ENCODE measurements at regions not wholly inside any gene's neighbourhood (a gene's known extent, or its start where the extent isn't known, plus 50 kb on each side); places are given as distances from the start of the nearest gene placed in this dataset.

GRCh38 chr2:3005859-3006501, 371.6 kb downstream of the EIPR1 start:
- Mint-ChIP-seq H3K9me3 (no peaks in the 10 kb centered on the region), H3K4me3 (no peak overlapping the region), H3K36me3 (ENCODE audit: low read depth) (no peaks in the 10 kb centered on the region), H3K4me1 (ENCODE audit: low read depth) (no peaks in the 10 kb centered on the region), H3K27ac (no peak overlapping the region), H3K27me3 (peaks cover 67% of the 10 kb centered on the region)
- DNase-seq (no peak), ATAC-seq (ENCODE audit: poor library complexity) (no peak)
- no peak overlapping the region for H3K27ac ChIP-seq (ENCODE audit: low read depth in 1 of 2, low read length in 2 of 2)
- H3K36me3 ChIP-seq (ENCODE audit: insufficient read depth, low read length) = no peaks in the 10 kb centered on the region
- TF ChIP-seq CTCF (IDR thresholded peaks at IDR 0.05) = no peak
- CTCF ChIA-PET = no interaction called here
- POLR2A ChIA-PET = no interaction called here
- H3K9me3 ChIP-seq (ENCODE audit: control insufficient read depth in 1 of 2, insufficient read depth in 1 of 2, low read length in 2 of 2) = no peaks in the 10 kb centered on the region
- no peaks in the 10 kb centered on the region for H3K4me1 ChIP-seq (ENCODE audit: insufficient read depth, low read length)
- H3K27me3 ChIP-seq (ENCODE audit: control insufficient read depth in 1 of 2, insufficient read depth in 2 of 2, low read length in 2 of 2) = peaks cover 3 to 7% of the 10 kb centered on the region in 2 experiments
- intact Hi-C loops (cut with DNase I, micrococcal nuclease) = loop anchor here in 1 of 2 experiments (2.0 kb wide), 1 partner anchor 297 kb away; no protein-coding TSS in a partner anchor
- H3K4me3 ChIP-seq (ENCODE audit: low read length) = no peak overlapping the region

GRCh38 chr2:3001615-3002560, 375.7 kb downstream of the EIPR1 start:
- ATAC-seq (ENCODE audit: poor library complexity) (no peak), DNase-seq (peak in 3 of 14 experiments; percentile 1 to 18 (median 11))
- Mint-ChIP-seq H3K4me1 (ENCODE audit: low read depth) (no peaks in the 10 kb centered on the region), H3K36me3 (ENCODE audit: low read depth) (no peaks in the 10 kb centered on the region), H3K9me3 (no peaks in the 10 kb centered on the region), H3K4me3 (no peak overlapping the region), H3K27ac (no peak overlapping the region), H3K27me3 (peaks cover 33% of the 10 kb centered on the region)
- no peaks in the 10 kb centered on the region for H3K36me3 ChIP-seq (ENCODE audit: insufficient read depth, low read length)
- no peaks in the 10 kb centered on the region for H3K9me3 ChIP-seq (ENCODE audit: control insufficient read depth in 1 of 2, insufficient read depth in 1 of 2, low read length in 2 of 2)
- POLR2A ChIA-PET = no interaction called here
- intact Hi-C loops (cut with DNase I, micrococcal nuclease) = no loop called here
- TF ChIP-seq CTCF (IDR thresholded peaks at IDR 0.05) = no peak
- H3K4me3 ChIP-seq (ENCODE audit: low read length) = no peak overlapping the region
- CTCF ChIA-PET = no interaction called here
- peaks cover 3 to 4% of the 10 kb centered on the region in 2 experiments for H3K27me3 ChIP-seq (ENCODE audit: control insufficient read depth in 1 of 2, insufficient read depth in 2 of 2, low read length in 2 of 2)
- H3K4me1 ChIP-seq (ENCODE audit: insufficient read depth, low read length) = no peaks in the 10 kb centered on the region
- H3K27ac ChIP-seq (ENCODE audit: low read depth in 1 of 2, low read length in 2 of 2) = no peak overlapping the region

GRCh38 chr2:3000968-3001367, 376.6 kb downstream of the EIPR1 start:
- no peaks in the 10 kb centered on the region for H3K27me3 ChIP-seq (ENCODE audit: control insufficient read depth in 1 of 2, insufficient read depth in 2 of 2, low read length in 2 of 2)
- CTCF ChIA-PET = no interaction called here

More at GRCh38 chr2:3000968-3001367, 376.6 kb downstream of the EIPR1 start:
- Histone ChIP-seq H3K27ac (ENCODE audit: low read depth in 1 of 2, low read length in 2 of 2) (no peak overlapping the region), H3K36me3 (ENCODE audit: insufficient read depth, low read length) (no peaks in the 10 kb centered on the region), H3K4me3 (ENCODE audit: low read length) (no peak overlapping the region), H3K4me1 (ENCODE audit: insufficient read depth, low read length) (no peaks in the 10 kb centered on the region), H3K9me3 (ENCODE audit: control insufficient read depth in 1 of 2, insufficient read depth in 1 of 2, low read length in 2 of 2) (no peaks in the 10 kb centered on the region)
- H3K4me3 Mint-ChIP-seq = no peak overlapping the region
- POLR2A ChIA-PET = no interaction called here
- ATAC-seq (ENCODE audit: poor library complexity) (no peak), DNase-seq (no peak)
- H3K9me3 Mint-ChIP-seq = no peaks in the 10 kb centered on the region
- no peaks in the 10 kb centered on the region for H3K36me3 Mint-ChIP-seq (ENCODE audit: low read depth)
- TF ChIP-seq CTCF (IDR thresholded peaks at IDR 0.05) = no peak
- H3K27ac Mint-ChIP-seq = no peak overlapping the region
- H3K4me1 Mint-ChIP-seq (ENCODE audit: low read depth) = no peaks in the 10 kb centered on the region
- peaks cover 24% of the 10 kb centered on the region for H3K27me3 Mint-ChIP-seq
- intact Hi-C loops (cut with DNase I, micrococcal nuclease) = no loop called here

All from CD4-positive, alpha-beta T cell (primary cell).